ENCODE measurements at regions not wholly inside any gene's neighbourhood (a gene's known extent, or its start where the extent isn't known, plus 50 kb on each side); places are given as distances from the start of the nearest gene placed in this dataset.

DNA sequence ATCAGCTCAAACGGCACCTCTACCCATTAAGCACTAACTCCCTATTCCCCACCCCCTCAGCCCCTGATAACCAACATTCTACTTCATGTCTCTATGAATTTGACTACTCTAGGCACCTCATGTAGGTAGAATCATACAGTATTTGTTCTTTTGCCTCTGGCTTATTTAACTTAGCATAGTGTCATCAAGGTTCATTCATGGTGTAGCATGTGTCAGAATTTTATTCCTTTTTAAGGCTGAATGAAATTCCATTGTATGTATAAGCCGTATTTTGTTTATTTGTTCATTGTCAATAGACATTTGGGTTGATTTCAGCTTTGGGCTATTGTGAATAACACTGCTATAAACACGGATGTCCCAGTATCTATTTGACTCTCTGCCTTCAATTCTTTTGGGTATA is 794.9 kb upstream of the SOX9 start (continued):
- TF ChIP-seq, protein P1, sequence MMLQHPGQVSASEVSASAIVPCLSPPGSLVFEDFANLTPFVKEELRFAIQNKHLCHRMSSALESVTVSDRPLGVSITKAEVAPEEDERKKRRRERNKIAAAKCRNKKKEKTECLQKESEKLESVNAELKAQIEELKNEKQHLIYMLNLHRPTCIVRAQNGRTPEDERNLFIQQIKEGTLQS (IDR thresholded peaks at IDR 0.05; ENCODE audit: insufficient read depth, low read depth, low read length), result no peak
- TF ChIP-seq SIX5 (IDR thresholded peaks at IDR 0.05; ENCODE audit: low read depth, low read length), result no peak
- no peak for TF ChIP-seq BRCA1 (IDR thresholded peaks at IDR 0.05; ENCODE audit: low read depth, low read length)
- TF ChIP-seq, protein P2, sequence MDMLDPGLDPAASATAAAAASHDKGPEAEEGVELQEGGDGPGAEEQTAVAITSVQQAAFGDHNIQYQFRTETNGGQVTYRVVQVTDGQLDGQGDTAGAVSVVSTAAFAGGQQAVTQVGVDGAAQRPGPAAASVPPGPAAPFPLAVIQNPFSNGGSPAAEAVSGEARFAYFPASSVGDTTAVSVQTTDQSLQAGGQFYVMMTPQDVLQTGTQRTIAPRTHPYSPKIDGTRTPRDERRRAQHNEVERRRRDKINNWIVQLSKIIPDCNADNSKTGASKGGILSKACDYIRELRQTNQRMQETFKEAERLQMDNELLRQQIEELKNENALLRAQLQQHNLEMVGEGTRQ (IDR thresholded peaks at IDR 0.05; ENCODE audit: low read length), result no peak
- TF ChIP-seq SIRT6 (IDR thresholded peaks at IDR 0.05; ENCODE audit: low read length), result no peak
- no peak for TF ChIP-seq NANOG (IDR thresholded peaks at IDR 0.05; ENCODE audit: insufficient read depth, low read depth, low read length, poor library complexity, severe bottlenecking)
- TF ChIP-seq TCF12 (IDR thresholded peaks at IDR 0.05; ENCODE audit: low read depth, low read length), result no peak
- no peak for TF ChIP-seq SIN3A (conservative IDR thresholded peaks at IDR 0.05 in 1 of 2, IDR thresholded peaks at IDR 0.05 in 1 of 2; ENCODE audit: low read depth in 1 of 2, low read length in 2 of 2)
